ENCODE measurements at regions not wholly inside any gene's neighbourhood (a gene's known extent, or its start where the extent isn't known, plus 50 kb on each side); places are given as distances from the start of the nearest gene placed in this dataset.

- no peak for DNase-seq (ENCODE audit: low read depth)
- no peak overlapping the region for H3K4me3 ChIP-seq (ENCODE audit: low read length)
- no peak for TF ChIP-seq CTCF (conservative IDR thresholded peaks at IDR 0.05; ENCODE audit: low read length)
Measured at GRCh38 chr15:96029172-96029571, 301.3 kb upstream of the NR2F2 start.

GRCh38 chr15:96031426-96032110, 298.9 kb upstream of the NR2F2 start:
- H3K4me3 ChIP-seq (ENCODE audit: low read length) = no peak overlapping the region
- DNase-seq (ENCODE audit: low read depth) = no peak

GRCh38 chr15:96035091-96035490, 295.4 kb upstream of the NR2F2 start:
- H3K4me3 ChIP-seq (ENCODE audit: low read length) = no peak overlapping the region
- no peak for TF ChIP-seq CTCF (conservative IDR thresholded peaks at IDR 0.05; ENCODE audit: low read length)

More at GRCh38 chr15:96031426-96032110, 298.9 kb upstream of the NR2F2 start:
- no peak for TF ChIP-seq CTCF (conservative IDR thresholded peaks at IDR 0.05; ENCODE audit: low read length)

GRCh38 chr15:96035635-96036034, 294.9 kb upstream of the NR2F2 start:
- TF ChIP-seq CTCF (conservative IDR thresholded peaks at IDR 0.05; ENCODE audit: low read length) = no peak
- no peak overlapping the region for H3K4me3 ChIP-seq (ENCODE audit: low read length)
- DNase-seq (ENCODE audit: low read depth) = no peak

More at GRCh38 chr15:96035091-96035490, 295.4 kb upstream of the NR2F2 start:
- DNase-seq (ENCODE audit: low read depth) = no peak

- TF ChIP-seq CTCF (conservative IDR thresholded peaks at IDR 0.05; ENCODE audit: low read length) = no peak
- H3K4me3 ChIP-seq (ENCODE audit: low read length) = no peak overlapping the region
- DNase-seq (ENCODE audit: low read depth) = no peak
Measured at GRCh38 chr15:96037584-96037983, 292.9 kb upstream of the NR2F2 start.

- TF ChIP-seq CTCF (conservative IDR thresholded peaks at IDR 0.05; ENCODE audit: low read length) = no peak
- no peak for DNase-seq (ENCODE audit: low read depth)
- no peak overlapping the region for H3K4me3 ChIP-seq (ENCODE audit: low read length)
Measured at GRCh38 chr15:96038131-96038530, 292.4 kb upstream of the NR2F2 start.

- TF ChIP-seq CTCF (conservative IDR thresholded peaks at IDR 0.05; ENCODE audit: low read length) = no peak
- DNase-seq (ENCODE audit: low read depth) = no peak
- H3K4me3 ChIP-seq (ENCODE audit: low read length) = no peak overlapping the region
Measured at GRCh38 chr15:96038650-96039049, 291.9 kb upstream of the NR2F2 start.

All from AG10803 (cell line).